CD4-positive, alpha-beta memory T cell (primary cell): ENCODE measurements at regions not wholly inside any gene's neighbourhood (a gene's known extent, or its start where the extent isn't known, plus 50 kb on each side); places are given as distances from the start of the nearest gene placed in this dataset.

Experiments
- CTCF ChIA-PET: fragments of 350-600 bp; sonication (Branson Sonifier 250); formaldehyde crosslinking; loops from one replicate; lab custom pipeline; 2021; ENCODE audit warnings: inconsistent platforms; ENCODE audit not compliant: partially characterized antibody; lab: Charles Lee
- POLR2A ChIA-PET: fragments of 350-600 bp; sonication (Branson Sonifier 250); formaldehyde crosslinking; loops from one replicate; lab custom pipeline; 2021; ENCODE audit not compliant: partially characterized antibody; lab: Charles Lee
- DNase-seq, 5 donors: peaks; one replicate each; pipeline versions ENCODE4 v3.0.0 to v3.0.0-alpha.2; 2020 to 2022; ENCODE audit warnings: mixed read lengths in 1 of 5
- H3K27ac ChIP-seq: one replicate; pipeline ENCODE4 v1.7.0; 2013; ENCODE audit warnings: low read depth, low read length
- H3K27me3 ChIP-seq: 2 replicates; pipeline ENCODE4 v1.7.0; 2013; ENCODE audit warnings: mild to moderate bottlenecking, low read length, moderate library complexity; ENCODE audit not compliant: insufficient read depth
- H3K36me3 ChIP-seq: 2 replicates; pipeline ENCODE4 v1.7.0; 2013; ENCODE audit warnings: mild to moderate bottlenecking, low read length, moderate library complexity; ENCODE audit not compliant: insufficient read depth
- H3K4me1 ChIP-seq: 2 replicates; pipeline ENCODE4 v1.7.0; 2013; ENCODE audit warnings: mild to moderate bottlenecking, low read length, moderate library complexity; ENCODE audit not compliant: insufficient read depth
- H3K4me3 ChIP-seq, 2 donors: one replicate each; pipeline ENCODE4 v1.7.0; 2013; ENCODE audit warnings: low read length in 2 of 2, mild to moderate bottlenecking in 1 of 2
- H3K9me3 ChIP-seq, 2 donors: one replicate each; pipeline ENCODE4 v1.7.0; 2013; ENCODE audit warnings: low read length in 2 of 2, control low read depth in 1 of 2; ENCODE audit not compliant: control insufficient read depth in 1 of 2
- H3K27ac Mint-ChIP-seq, 7 donors: one replicate each; pipeline ENCODE4 v1.8.0; 2020 to 2021; ENCODE audit warnings: mixed read lengths in 7 of 7, mild to moderate bottlenecking in 6 of 7, inconsistent platforms in 3 of 7, moderate library complexity in 3 of 7
- H3K27me3 Mint-ChIP-seq, 2 donors: one replicate each; pipeline ENCODE4 v1.8.0; 2020 to 2021; ENCODE audit warnings: mixed read lengths in 2 of 2
- H3K36me3 Mint-ChIP-seq, 2 donors: one replicate each; pipeline ENCODE4 v1.8.0; 2020 to 2021; ENCODE audit warnings: mixed read lengths in 2 of 2, inconsistent platforms in 1 of 2, mild to moderate bottlenecking in 1 of 2
- H3K4me1 Mint-ChIP-seq, 4 donors: one replicate each; pipeline ENCODE4 v1.8.0; 2020 to 2021; ENCODE audit warnings: mixed read lengths in 4 of 4, mild to moderate bottlenecking in 1 of 4
- H3K4me3 Mint-ChIP-seq, 8 donors: one replicate each; pipeline ENCODE4 v1.8.0; 2020 to 2021; ENCODE audit warnings: mixed read lengths in 8 of 8, mild to moderate bottlenecking in 7 of 8, moderate library complexity in 6 of 8, inconsistent platforms in 3 of 8
- H3K9me3 Mint-ChIP-seq, 8 donors: one replicate each; pipeline ENCODE4 v1.8.0; 2020 to 2021; ENCODE audit warnings: mixed read lengths in 8 of 8, mild to moderate bottlenecking in 5 of 8, inconsistent platforms in 3 of 8, moderate library complexity in 1 of 8
- intact Hi-C: fragments of 100-400 bp; cut with micrococcal nuclease; formaldehyde crosslinking; loops from one replicate; pipeline ENCODE4 v1.15.1; 2023

DNA sequence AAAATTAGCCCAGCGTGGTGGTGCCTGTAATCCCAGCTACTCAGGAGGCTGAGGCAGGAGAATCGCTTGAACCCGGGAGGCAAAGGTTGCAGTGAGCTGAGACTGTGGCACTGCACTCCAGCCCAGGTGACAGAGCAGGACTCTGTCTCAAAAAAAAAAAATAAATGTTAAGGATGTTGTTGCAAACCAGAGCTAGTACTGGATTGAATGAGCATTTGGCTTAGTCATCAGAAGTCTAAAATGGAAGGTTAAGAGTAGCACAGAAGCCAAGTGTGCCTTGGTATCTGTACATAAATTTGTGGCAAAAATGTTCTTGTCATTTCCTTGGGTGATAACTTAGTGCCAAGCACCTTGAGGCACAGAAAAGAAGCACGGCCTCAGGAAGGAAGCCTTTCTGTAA is 50.6 kb upstream of the MED9 start:
- Histone ChIP-seq H3K9me3 (peaks cover 0 to 4% of the 10 kb centered on the region in 2 donors), H3K4me1 (no peaks in the 10 kb centered on the region), H3K27ac (no peak overlapping the region), H3K4me3 (no peak overlapping the region), H3K27me3 (no peaks in the 10 kb centered on the region), H3K36me3 (no peaks in the 10 kb centered on the region)
- H3K27me3 Mint-ChIP-seq: peaks cover 0 to 2% of the 10 kb centered on the region in 2 donors
- no peaks in the 10 kb centered on the region for H3K36me3 Mint-ChIP-seq
- H3K4me3 Mint-ChIP-seq: no peak overlapping the region
- H3K9me3 Mint-ChIP-seq: peaks cover 0 to 5% (median 0%) of the 10 kb centered on the region in 8 donors
- no peak for DNase-seq
- no peak overlapping the region for H3K27ac Mint-ChIP-seq
- POLR2A ChIA-PET: no interaction called here
- intact Hi-C loops: no loop called here
- CTCF ChIA-PET: no interaction called here
- H3K4me1 Mint-ChIP-seq: no peaks in the 10 kb centered on the region
